GM12878 (cell line): ENCODE measurements at regions not wholly inside any gene's neighbourhood (a gene's known extent, or its start where the extent isn't known, plus 50 kb on each side); places are given as distances from the start of the nearest gene placed in this dataset.

Experiments used
- ATAC-seq: fragments of 200-7000 bp; cut with Tn5 transposase; 3 replicates; pipeline ENCODE4 v1.9.1; 2020; ENCODE audit warnings: mild to moderate bottlenecking, moderate library complexity
- BruUV-seq: library from RNA; stranded (reverse); fragments of 400-500 nt; replicated peaks from 2 replicates; lab custom pipeline; 2021; lab: Mats Ljungman, UMichigan
- CTCF ChIA-PET: fragments of 300-600 bp; sonication (Branson Sonifier 250); formaldehyde crosslinking; extraction: SDS; loops from one replicate; lab custom pipeline; 2021; ENCODE audit warnings: inconsistent platforms; lab: Yijun Ruan, JAX
- POLR2A ChIA-PET: fragments of 350-600 bp; formaldehyde crosslinking; extraction: SDS; loops from one replicate; lab custom pipeline; 2021; ENCODE audit warnings: inconsistent platforms; lab: Charles Lee
- RAD21 ChIA-PET: fragments of 300-600 bp; sonication (Branson Sonifier 250); formaldehyde crosslinking; loops from one replicate; lab custom pipeline; 2023; ENCODE audit warnings: antibody characterized with exemption; ENCODE audit not compliant: unreplicated experiment; lab: Charles Lee
- SMC1A ChIA-PET: fragments of 300-600 bp; sonication (Branson Sonifier 250); formaldehyde crosslinking; loops from one replicate; lab custom pipeline; 2023; ENCODE audit not compliant: unreplicated experiment, uncharacterized antibody; lab: Charles Lee
- DNase-seq: peaks from one replicate; pipeline ENCODE4 v3.0.0-alpha.2; 2011; ENCODE audit warnings: low read depth, low spot score
- FAIRE-seq: peaks from 3 replicates; lab custom pipeline; 2011; peaks lifted over from hg19 to GRCh38; lab: Jason Lieb, UNC
- H2AFZ ChIP-seq: 2 replicates; pipeline ENCODE4 v1.6.0; 2011; ENCODE audit warnings: low read depth, low read length, control low read depth; ENCODE audit not compliant: control insufficient read depth
- H3K27ac ChIP-seq: 2 replicates; pipeline ENCODE4 v1.5.1; 2011; ENCODE audit warnings: control low read depth; ENCODE audit not compliant: control insufficient read depth, insufficient read depth
- H3K27me3 ChIP-seq, 2 experiments: replicated peaks in 1 of 2; 2 replicates each; pipeline versions ENCODE4 v1.6.0 to v1.6.1; 2011; ENCODE audit warnings: low read length in 1 of 2; ENCODE audit not compliant: control insufficient read depth in 2 of 2, insufficient read depth in 2 of 2
- H3K36me3 ChIP-seq, 2 experiments: 2 replicates each; pipeline ENCODE4 v1.5.1; 2011; ENCODE audit warnings: low read length in 1 of 2; ENCODE audit not compliant: control insufficient read depth in 2 of 2, insufficient read depth in 2 of 2
- H3K4me1 ChIP-seq: 2 replicates; pipeline ENCODE4 v1.6.1; 2011; ENCODE audit warnings: mild to moderate bottlenecking, low read length, moderate library complexity, mixed read lengths; ENCODE audit not compliant: control insufficient read depth, insufficient read depth
- H3K4me2 ChIP-seq: 2 replicates; pipeline ENCODE4 v1.6.0; 2011; ENCODE audit warnings: control low read depth; ENCODE audit not compliant: control insufficient read depth, insufficient read depth
- H3K4me3 ChIP-seq: fragments of 200-600 bp; sonication (generic); 2 replicates; pipeline ENCODE4 v1.5.1; 2016
- H3K79me2 ChIP-seq: 2 replicates; pipeline ENCODE4 v1.6.0; 2011; ENCODE audit warnings: low read length; ENCODE audit not compliant: control insufficient read depth, insufficient read depth
- H3K9ac ChIP-seq: 2 replicates; pipeline ENCODE4 v1.8.0; 2011; ENCODE audit warnings: low read length, control low read depth, mixed read lengths; ENCODE audit not compliant: control insufficient read depth, insufficient read depth
- H3K9me3 ChIP-seq: replicated peaks from 3 replicates; pipeline ENCODE4 v1.5.1; 2011; ENCODE audit warnings: mild to moderate bottlenecking, low read length; ENCODE audit not compliant: control insufficient read depth, insufficient read depth
- H4K20me1 ChIP-seq: 2 replicates; pipeline ENCODE4 v1.6.0; 2011; ENCODE audit not compliant: control insufficient read depth, insufficient read depth
- BHLHE40 ChIP-seq, 2 experiments: fragments of 450-650 bp in 1 of 2; IDR thresholded peaks; 2 replicates each; pipeline ENCODE4 v1.6.1; 2011 to 2017; ENCODE audit warnings: low read depth in 2 of 2, borderline replicate concordance in 1 of 2, improper control_type of control experiment in 1 of 2, low read length in 1 of 2, mild to moderate bottlenecking in 1 of 2
- CHD1 ChIP-seq: IDR thresholded peaks from 2 replicates; pipeline ENCODE4 v1.6.1; 2012; ENCODE audit warnings: low read depth, low read length, improper control_type of control experiment
- EGR1 ChIP-seq, 2 experiments: IDR thresholded peaks; 1 replicate in 1 of 2; 2 replicates in 1 of 2; pipeline ENCODE4 v1.6.1; 2011 to 2012; ENCODE audit warnings: low read depth in 2 of 2, low read length in 2 of 2, borderline replicate concordance in 1 of 2, mild to moderate bottlenecking in 1 of 2, moderate library complexity in 1 of 2
- FOXK2 ChIP-seq: fragments of 450-650 bp; IDR thresholded peaks from 2 replicates; pipeline ENCODE4 v1.6.1; 2017; ENCODE audit warnings: mild to moderate bottlenecking, moderate library complexity
- MEF2A ChIP-seq: IDR thresholded peaks from 2 replicates; pipeline ENCODE4 v1.6.1; 2011; ENCODE audit warnings: low read depth, mild to moderate bottlenecking, low read length, moderate library complexity; ENCODE audit not compliant: insufficient read depth
- MYB ChIP-seq: fragments of 150-350 bp; IDR thresholded peaks from 2 replicates; pipeline ENCODE4 v1.6.1; 2014; ENCODE audit warnings: mild to moderate bottlenecking, low read depth, low read length, borderline replicate concordance
- POLR2AphosphoS5 ChIP-seq: IDR thresholded peaks from 2 replicates; pipeline ENCODE4 v1.6.1; 2011; ENCODE audit warnings: mild to moderate bottlenecking, low read length, inconsistent platforms
- SIX5 ChIP-seq: IDR thresholded peaks from 2 replicates; pipeline ENCODE4 v1.6.1; 2011; ENCODE audit warnings: mild to moderate bottlenecking, low read depth, low read length, moderate library complexity; ENCODE audit not compliant: severe bottlenecking
- SMC3 ChIP-seq: IDR thresholded peaks from 2 replicates; pipeline ENCODE4 v1.6.1; 2011; ENCODE audit warnings: low read length, improper control_type of control experiment, borderline replicate concordance
- SP1 ChIP-seq: IDR thresholded peaks from one replicate; pipeline ENCODE4 v1.6.1; 2011; ENCODE audit warnings: low read depth, low read length
- STAT1 ChIP-seq: fragments of 450-650 bp; conservative IDR thresholded peaks from 2 replicates; pipeline ENCODE4 v1.6.1; 2014; ENCODE audit warnings: antibody characterized with exemption, mild to moderate bottlenecking
- SUZ12 ChIP-seq: fragments of 200-600 bp; sonication (generic); IDR thresholded peaks from one replicate; pipeline ENCODE4 v1.6.1; 2018; ENCODE audit warnings: antibody characterized with exemption, mild to moderate bottlenecking; ENCODE audit not compliant: unreplicated experiment
- TARDBP ChIP-seq: IDR thresholded peaks from 2 replicates; pipeline ENCODE4 v1.6.1; 2016; ENCODE audit warnings: borderline replicate concordance
- TCF3 ChIP-seq: IDR thresholded peaks from 2 replicates; pipeline ENCODE4 v1.6.1; 2012; ENCODE audit warnings: low read depth, mild to moderate bottlenecking, low read length, borderline replicate concordance; ENCODE audit not compliant: insufficient read depth
- YBX1 ChIP-seq: fragments of 450-650 bp; IDR thresholded peaks from 2 replicates; pipeline ENCODE4 v1.6.1; 2016; ENCODE audit warnings: antibody characterized with exemption
- WGBS: methylation state at CpG from one replicate; pipeline ENCODE4 v1.1.6; 2016; ENCODE audit warnings: low lambda C conversion rate; ENCODE audit not compliant: insufficient replicate concordance, insufficient coverage; ENCODE audit errors: missing lambda C conversion rate; 5-methylcytosine and 5-hydroxymethylcytosine counted together
- in situ Hi-C: fragments of 300-500 bp; cut with MboI; formaldehyde crosslinking; loops from 9 replicates; pipeline ENCODE4 v1.14.3; 2018; ENCODE audit warnings: mixed read lengths
- intact Hi-C: fragments of 100-400 bp; cut with micrococcal nuclease; formaldehyde crosslinking; loops from one replicate; pipeline ENCODE4 v1.14.2; 2022; ENCODE audit not compliant: unreplicated experiment
- TF ChIP-seq, protein P1 (sequence below): fragments of 450-650 bp; IDR thresholded peaks from 2 replicates; pipeline ENCODE4 v1.6.1; 2016; ENCODE audit warnings: mild to moderate bottlenecking
- TF ChIP-seq, protein P2 (sequence below): fragments of 450-650 bp; IDR thresholded peaks from 2 replicates; pipeline ENCODE4 v1.6.1; 2018; ENCODE audit warnings: borderline replicate concordance, mild to moderate bottlenecking; ENCODE audit not compliant: partially characterized antibody

GRCh38 chr14:54040846-54041245 is 84.2 kb upstream of the BMP4 start (continued):
- TF ChIP-seq EGR1 (IDR thresholded peaks at IDR 0.05; ENCODE audit: borderline replicate concordance in 1 of 2, low read depth in 2 of 2, low read length in 2 of 2) (no peak), STAT1 (no peak)

DNA sequence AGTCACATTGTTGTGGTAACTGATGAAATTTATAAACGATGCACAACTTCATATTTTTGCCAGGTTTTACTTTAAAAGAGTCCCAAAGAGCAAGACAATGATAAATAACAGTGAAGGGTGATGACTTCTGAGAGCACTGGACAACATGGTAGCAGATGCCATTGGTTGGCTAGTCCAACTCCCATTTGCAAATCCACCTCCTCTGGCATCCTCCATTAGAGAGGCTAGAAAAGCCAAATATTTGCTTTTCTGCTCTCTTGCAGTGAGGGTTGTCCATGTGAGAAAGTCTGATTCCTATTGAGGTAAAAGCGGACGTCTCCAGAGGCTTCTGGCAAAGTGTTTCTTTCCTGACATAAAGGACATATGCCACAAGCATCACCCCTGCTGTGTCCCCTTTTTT is 89.6 kb upstream of the BMP4 start:
- CTCF ChIA-PET = no interaction called here
- in situ Hi-C loops (no loop called here), intact Hi-C loops (no loop called here)
- FAIRE-seq (no peak), DNase-seq (no peak), ATAC-seq (no peak)
- no TSS peak for BruUV-seq
- Histone ChIP-seq H4K20me1 (no peaks in the 10 kb centered on the region), H3K4me1 (no peaks in the 10 kb centered on the region; the same call in 1 of the 2 replicates), H3K36me3 (no peaks in the 10 kb centered on the region), H3K9ac (no peak overlapping the region), H3K27ac (no peak overlapping the region), H3K79me2 (no peaks in the 10 kb centered on the region), H3K27me3 (no peaks in the 10 kb centered on the region), H3K4me2 (no peak overlapping the region), H2AFZ (no peak overlapping the region), H3K9me3 (no peaks in the 10 kb centered on the region; the same call in 2 of the 3 replicates), H3K4me3 (no peak overlapping the region)
- WGBS = 0% methylated on average over 3 of the region's 3 CpGs
- RAD21 ChIA-PET = no interaction called here
- POLR2A ChIA-PET = no interaction called here
- TF ChIP-seq POLR2AphosphoS5 = no peak
- no peak for TF ChIP-seq TCF3
- TF ChIP-seq MEF2A = no peak
- TF ChIP-seq SUZ12 = no peak
- TF ChIP-seq BHLHE40 (IDR thresholded peaks at IDR 0.05; ENCODE audit: borderline replicate concordance in 1 of 2, low read depth in 2 of 2, low read length in 1 of 2) = no peak
- no peak for TF ChIP-seq TARDBP
- no peak for TF ChIP-seq YBX1
- TF ChIP-seq MYB = no peak
- no peak for TF ChIP-seq SP1
- TF ChIP-seq EGR1 (IDR thresholded peaks at IDR 0.05; ENCODE audit: borderline replicate concordance in 1 of 2, low read depth in 2 of 2, low read length in 2 of 2) = no peak
- TF ChIP-seq, protein P1, sequence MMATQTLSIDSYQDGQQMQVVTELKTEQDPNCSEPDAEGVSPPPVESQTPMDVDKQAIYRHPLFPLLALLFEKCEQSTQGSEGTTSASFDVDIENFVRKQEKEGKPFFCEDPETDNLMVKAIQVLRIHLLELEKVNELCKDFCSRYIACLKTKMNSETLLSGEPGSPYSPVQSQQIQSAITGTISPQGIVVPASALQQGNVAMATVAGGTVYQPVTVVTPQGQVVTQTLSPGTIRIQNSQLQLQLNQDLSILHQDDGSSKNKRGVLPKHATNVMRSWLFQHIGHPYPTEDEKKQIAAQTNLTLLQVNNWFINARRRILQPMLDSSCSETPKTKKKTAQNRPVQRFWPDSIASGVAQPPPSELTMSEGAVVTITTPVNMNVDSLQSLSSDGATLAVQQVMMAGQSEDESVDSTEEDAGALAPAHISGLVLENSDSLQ = no peak
- no peak for TF ChIP-seq FOXK2
- TF ChIP-seq, protein P2, sequence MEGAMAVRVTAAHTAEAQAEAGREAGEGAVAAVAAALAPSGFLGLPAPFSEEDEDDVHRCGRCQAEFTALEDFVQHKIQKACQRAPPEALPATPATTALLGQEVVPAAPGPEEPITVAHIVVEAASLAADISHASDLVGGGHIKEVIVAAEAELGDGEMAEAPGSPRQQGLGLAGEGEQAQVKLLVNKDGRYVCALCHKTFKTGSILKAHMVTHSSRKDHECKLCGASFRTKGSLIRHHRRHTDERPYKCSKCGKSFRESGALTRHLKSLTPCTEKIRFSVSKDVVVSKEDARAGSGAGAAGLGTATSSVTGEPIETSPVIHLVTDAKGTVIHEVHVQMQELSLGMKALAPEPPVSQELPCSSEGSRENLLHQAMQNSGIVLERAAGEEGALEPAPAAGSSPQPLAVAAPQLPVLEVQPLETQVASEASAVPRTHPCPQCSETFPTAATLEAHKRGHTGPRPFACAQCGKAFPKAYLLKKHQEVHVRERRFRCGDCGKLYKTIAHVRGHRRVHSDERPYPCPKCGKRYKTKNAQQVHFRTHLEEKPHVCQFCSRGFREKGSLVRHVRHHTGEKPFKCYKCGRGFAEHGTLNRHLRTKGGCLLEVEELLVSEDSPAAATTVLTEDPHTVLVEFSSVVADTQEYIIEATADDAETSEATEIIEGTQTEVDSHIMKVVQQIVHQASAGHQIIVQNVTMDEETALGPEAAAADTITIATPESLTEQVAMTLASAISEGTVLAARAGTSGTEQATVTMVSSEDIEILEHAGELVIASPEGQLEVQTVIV = no peak
- TF ChIP-seq SMC3 = no peak
- no peak for TF ChIP-seq SIX5
- TF ChIP-seq CHD1 = no peak
- SMC1A ChIA-PET = no interaction called here
